Heart right ventricle (tissue), 16 donors: ENCODE measurements at regions not wholly inside any gene's neighbourhood (a gene's known extent, or its start where the extent isn't known, plus 50 kb on each side); places are given as distances from the start of the nearest gene placed in this dataset.

Source experiments
- ATAC-seq, 8 donors: fragments of 200-7000 bp; cut with Tn5 transposase; one replicate each; pipeline ENCODE4 v1.9.1; 2020; ENCODE audit warnings: mild to moderate bottlenecking in 8 of 8, moderate library complexity in 8 of 8, moderate number of reproducible peaks in 1 of 8
- DNase-seq, 2 donors: peaks; one replicate each; pipeline ENCODE4 v3.0.0-alpha.2; 2020
- H3K27ac ChIP-seq, 10 donors: fragments of 200-600 bp; sonication (generic) in 2 of 10; one replicate each; pipeline versions ENCODE4 v1.5.0 to v1.8.0; 2020 to 2022; ENCODE audit warnings: mild to moderate bottlenecking in 3 of 10
- H3K27me3 ChIP-seq, 7 donors: fragments of 200-600 bp; one replicate each; pipeline ENCODE4 v1.8.0; 2021 to 2022; ENCODE audit warnings: mild to moderate bottlenecking in 2 of 7
- H3K36me3 ChIP-seq, 9 donors: fragments of 200-600 bp; sonication (generic) in 1 of 9; one replicate each; pipeline versions ENCODE4 v1.5.0 to v1.8.0; 2020 to 2022; ENCODE audit warnings: mild to moderate bottlenecking in 2 of 9
- H3K4me1 ChIP-seq, 9 donors: fragments of 200-600 bp; sonication (generic) in 1 of 9; one replicate each; pipeline versions ENCODE4 v1.5.0 to v1.8.0; 2020 to 2022; ENCODE audit warnings: mild to moderate bottlenecking in 4 of 9
- H3K4me3 ChIP-seq, 10 donors: fragments of 200-600 bp; sonication (generic) in 2 of 10; one replicate each; pipeline versions ENCODE4 v1.5.0 to v1.8.0; 2020 to 2022; ENCODE audit warnings: mild to moderate bottlenecking in 7 of 10, moderate library complexity in 2 of 10
- H3K9me3 ChIP-seq, 11 donors: fragments of 200-600 bp in 10 of 11; sonication (generic) in 2 of 11; one replicate each; pipeline versions ENCODE4 v1.5.0 to v1.8.0; 2013 to 2022; ENCODE audit warnings: mild to moderate bottlenecking in 2 of 11, control low read depth in 1 of 11, moderate library complexity in 1 of 11
- CTCF ChIP-seq, 9 donors: fragments of 200-600 bp; sonication (generic) in 2 of 9; IDR thresholded peaks; one replicate each; pipeline versions ENCODE4 v1.5.0 to v1.8.0; 2021 to 2022; ENCODE audit warnings: antibody characterized with exemption in 9 of 9, mild to moderate bottlenecking in 5 of 9, moderate library complexity in 1 of 9
- WGBS, 2 donors: extraction: QIAGEN DNeasy Blood & Tissue Kit; methylation state at CpG; one replicate each; pipeline ENCODE4 v1.1.7; 2013; ENCODE audit warnings: inconsistent platforms in 1 of 2; 5-methylcytosine and 5-hydroxymethylcytosine counted together
- intact Hi-C, 10 donors: fragments of 100-400 bp; cut with DNase I; formaldehyde crosslinking; loops; one replicate each; pipeline versions ENCODE4 v1.11.1 to v1.14.2; 2022
- donor health status: Arrhythmogenic right ventricular cardiomyopathy.
- donor health status: ischemic (EF 13 %, LVEDD 7.1; RV severe dilation, severe dysfunction).
- donor health status: healthy with polysubstance abuse.
- donor health status: DM: no; HTN: yes; CAD: no.
- donor health status: DM: no; HTN: no; CAD: no.
- donor health status: ischemic (EF 25% LVEDD 6.9; RV normal size, moderate dysfunction).
- donor health status: ischemic (EF 25% LVEDD 5.7; RV mildly dilated, moderate dysfunction).
- donor health status: healthy.
- donor health status: DM: yes; HTN: yes; CAD: no.
- donor health status: Ischemic cardiomyopathy.
- donor health status: ischemic (EF 35%, LVEDD 5.7; RV mildly dilated, moderate dysfunction).
- donor health status: nonischemic (EF 11% LVEDD 7.7; RV severe dilation, severe dysfunction).
- donor health status: DM: yes; HTN: yes; CAD: no.
- donor health status: PGD.
- donor health status: ischemic (EF 29% LVEDD 5.4; RV normal size, mild dysfunction).
- donor health status: nonischemic (EF 23%, LVEDD 6.1; RV moderate dilation, normal function).

GRCh38 chr6:169968541-169969270 is 217.3 kb downstream of the ERMARD start:
- Histone ChIP-seq H3K27me3 (no peaks in the 10 kb centered on the region), H3K27ac (no peak overlapping the region), H3K4me3 (no peak overlapping the region), H3K4me1 (no peaks in the 10 kb centered on the region), H3K9me3 (no peaks in the 10 kb centered on the region), H3K36me3 (no peaks in the 10 kb centered on the region)
- 77 to 79% methylated on average over 15 of the region's 15 CpGs for WGBS, 2 donors
- DNase-seq: peak in 1 of 2 donors; percentile 20
- intact Hi-C loops: loop anchor here in 8 of 10 donors (2.0 to 10.0 kb wide), 9 partner anchors 74 to 556 kb away; partner anchors contain the start of gene DLL1 (in 3 of the 8)
- ATAC-seq: peak in 7 of 8 donors; percentile 59 to 86 (median 65)
- peak in 2 of 9 donors; percentile 22 to 39 for TF ChIP-seq CTCF (IDR thresholded peaks at IDR 0.05)

GRCh38 chr6:169967687-169968086 is 216.3 kb downstream of the ERMARD start:
- no peak for DNase-seq
- intact Hi-C loops: loop anchor here in 8 of 10 donors (2.0 to 10.0 kb wide), 9 partner anchors 75 to 557 kb away; partner anchors contain the start of gene DLL1 (in 3 of the 8)
- 65 to 71% methylated on average over 8 of the region's 8 CpGs for WGBS, 2 donors
- Histone ChIP-seq H3K4me1 (peaks cover 0 to 2% (median 0%) of the 10 kb centered on the region in 9 donors), H3K4me3 (no peak overlapping the region), H3K27ac (no peak overlapping the region), H3K9me3 (no peaks in the 10 kb centered on the region), H3K36me3 (no peaks in the 10 kb centered on the region), H3K27me3 (peaks cover 0 to 8% (median 0%) of the 10 kb centered on the region in 7 donors)
- no peak for TF ChIP-seq CTCF (IDR thresholded peaks at IDR 0.05)
- ATAC-seq: no peak

GRCh38 chr6:169966312-169967181 is 215.1 kb downstream of the ERMARD start:
- intact Hi-C loops: loop anchor here in 8 of 10 donors (5.0 to 10.0 kb wide), 8 partner anchors 76 to 558 kb away; partner anchors contain the start of gene DLL1 (in 3 of the 8)
- H3K9me3 ChIP-seq: no peaks in the 10 kb centered on the region
- H3K27ac ChIP-seq: no peak overlapping the region
- TF ChIP-seq CTCF (IDR thresholded peaks at IDR 0.05): no peak
- ATAC-seq (no peak), DNase-seq (no peak)
- H3K4me1 ChIP-seq: peaks cover 0 to 13% (median 4%) of the 10 kb centered on the region in 9 donors
- 84 to 87% methylated on average over 20 of the region's 20 CpGs for WGBS, 2 donors
- H3K27me3 ChIP-seq: peaks cover 0 to 19% (median 5%) of the 10 kb centered on the region in 7 donors
- H3K36me3 ChIP-seq: no peaks in the 10 kb centered on the region
- no peak overlapping the region for H3K4me3 ChIP-seq

- DNase-seq: peak in 1 of 2 donors; percentile 5
- no peak for TF ChIP-seq CTCF (IDR thresholded peaks at IDR 0.05)
- peaks cover 0 to 18% (median 6%) of the 10 kb centered on the region in 9 donors for H3K4me1 ChIP-seq
- intact Hi-C loops: loop anchor here in 8 of 10 donors (5.0 to 10.0 kb wide), 8 partner anchors 77 to 559 kb away; partner anchors contain the start of gene DLL1 (in 3 of the 8)
- no peaks in the 10 kb centered on the region for H3K36me3 ChIP-seq
- H3K9me3 ChIP-seq: no peaks in the 10 kb centered on the region
- H3K27me3 ChIP-seq: peaks cover 0 to 26% (median 9%) of the 10 kb centered on the region in 7 donors
- H3K27ac ChIP-seq: no peak overlapping the region
- 89 to 90% methylated on average over 25 of the region's 25 CpGs for WGBS, 2 donors
- H3K4me3 ChIP-seq: no peak overlapping the region
- no peak for ATAC-seq
Measured at GRCh38 chr6:169965657-169966311, 214.4 kb downstream of the ERMARD start.
